Fibroblast of skin of scalp (primary cell): ENCODE measurements at regions not wholly inside any gene's neighbourhood (a gene's known extent, or its start where the extent isn't known, plus 50 kb on each side); places are given as distances from the start of the nearest gene placed in this dataset.
"Not testable (repeated sequence)": the region's sequence is repeated elsewhere in the genome, so short reads cannot be mapped to it uniquely, and the experiment has no call there.

ENCODE experiments used
- DNase-seq: peaks from one replicate; pipeline ENCODE4 v3.0.0-alpha.2; 2013

DNA sequence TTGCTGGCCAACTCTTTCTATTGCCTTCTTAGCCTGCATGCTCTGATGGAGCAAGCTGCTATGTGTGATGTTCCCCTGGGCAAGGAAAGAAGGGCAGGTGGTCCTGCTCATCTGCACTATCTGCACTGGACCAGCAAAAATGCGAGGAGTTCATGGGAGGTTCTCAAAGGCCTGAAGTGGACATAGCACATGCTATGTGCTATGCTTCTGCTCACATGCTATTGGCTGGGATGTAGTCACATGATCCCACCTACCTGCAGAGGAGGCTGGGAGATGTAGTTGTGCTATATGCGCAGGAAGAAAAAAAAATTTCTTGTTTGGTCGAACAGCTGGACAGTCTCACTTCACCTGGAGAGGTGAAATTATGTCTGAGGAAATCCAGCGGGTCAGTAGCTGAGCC, 587.7 kb downstream of the MATN1 start:
- no peak for DNase-seq

DNA sequence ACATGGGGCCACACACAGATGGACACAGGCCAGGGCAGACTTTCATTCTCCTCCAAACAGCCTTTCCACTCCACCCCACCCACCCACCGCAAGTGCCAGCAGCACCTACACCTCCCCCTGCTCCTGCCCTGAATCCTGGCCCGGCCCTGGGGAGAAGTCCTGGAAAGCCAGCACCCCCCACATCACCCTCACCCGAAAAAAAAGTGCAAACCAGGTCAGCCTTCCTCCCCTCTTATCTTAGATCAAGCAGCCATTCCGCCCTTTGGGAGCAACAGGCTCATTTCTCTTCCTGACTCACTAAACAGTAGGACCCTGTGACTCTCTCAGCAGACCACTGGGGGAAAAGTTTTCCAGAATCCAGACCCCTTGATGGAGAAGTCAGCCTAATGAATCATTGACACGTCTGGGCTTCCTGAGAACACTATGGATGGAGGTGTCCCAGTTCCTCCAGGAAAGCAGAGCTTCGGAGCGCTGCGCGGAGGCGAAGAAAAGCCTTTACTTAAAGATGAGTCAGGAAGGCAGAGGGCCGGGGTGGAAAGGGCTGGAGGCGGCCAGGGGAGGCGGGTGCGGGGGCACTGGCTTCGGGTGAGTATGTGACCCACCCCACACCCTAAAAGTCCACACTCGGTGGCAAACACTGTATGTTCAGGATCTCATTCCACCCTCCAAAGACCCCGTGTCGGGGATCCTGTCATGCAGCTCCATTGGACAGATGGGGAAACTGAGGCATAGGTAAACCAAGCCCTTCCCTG, 588.7 kb downstream of the MATN1 start:
- no peak for DNase-seq

DNA sequence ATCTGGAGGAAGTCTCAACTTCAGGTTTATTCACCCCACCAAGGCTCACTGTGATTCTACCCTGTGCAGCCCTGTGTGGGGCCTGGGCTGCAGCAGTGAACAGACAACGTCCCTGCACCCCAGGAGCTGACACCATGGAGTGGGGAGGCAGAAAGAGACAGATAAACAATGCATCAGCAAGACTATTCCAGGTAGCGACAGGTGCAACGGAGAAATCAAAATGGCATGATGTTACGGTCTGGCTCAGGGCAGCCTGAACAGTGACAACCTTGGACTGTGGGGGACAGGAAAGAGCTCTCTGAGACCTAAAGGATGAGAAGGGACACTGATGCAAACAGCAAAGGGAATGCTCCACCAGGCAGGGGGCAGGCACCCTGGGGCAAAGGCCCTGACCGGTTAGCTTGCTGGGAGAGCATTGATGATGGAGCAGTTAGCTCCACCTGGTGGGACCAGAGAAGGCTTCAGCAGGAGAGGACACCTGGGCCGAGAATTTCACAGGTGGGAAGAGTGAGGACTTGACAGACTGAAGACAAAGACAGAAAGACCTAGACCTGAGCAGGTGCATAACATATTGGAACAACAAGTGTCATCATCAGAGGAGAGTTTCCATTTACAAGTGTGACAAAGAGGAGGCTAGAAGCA, 589.9 kb downstream of the MATN1 start:
- no peak for DNase-seq

DNA sequence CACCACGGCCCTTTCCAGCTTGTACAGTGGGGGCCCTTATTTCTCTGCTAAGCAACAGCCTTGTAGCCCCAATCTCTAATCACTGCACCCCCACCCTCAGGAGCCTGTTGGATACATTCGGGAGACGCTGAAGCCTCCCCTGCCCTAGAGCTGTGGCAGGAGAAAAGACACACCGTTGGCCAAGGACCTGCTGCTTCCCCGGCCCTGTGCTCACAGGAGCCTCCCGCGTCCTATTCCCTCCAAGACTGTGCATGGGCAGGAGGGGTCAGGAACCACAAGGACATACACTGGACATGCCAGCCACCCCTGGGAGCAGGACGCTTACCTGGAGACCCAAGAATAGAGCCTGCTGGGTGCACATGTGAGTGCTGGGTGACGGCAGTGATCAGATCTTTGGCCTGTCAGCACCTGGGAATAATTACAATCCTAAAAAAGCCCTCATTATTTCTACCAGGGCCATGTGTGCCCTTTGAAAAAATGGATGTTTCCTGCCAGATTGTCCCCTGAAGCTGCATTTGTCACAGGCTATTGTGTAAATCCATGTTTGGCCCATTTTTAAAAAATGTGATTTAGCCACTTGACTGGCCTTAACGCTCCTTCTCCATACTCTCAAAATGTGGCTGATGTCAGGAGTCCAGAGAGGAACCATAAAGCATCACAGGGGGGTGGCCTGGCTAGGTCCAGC, 590.6 kb downstream of the MATN1 start:
- DNase-seq = no peak

DNA sequence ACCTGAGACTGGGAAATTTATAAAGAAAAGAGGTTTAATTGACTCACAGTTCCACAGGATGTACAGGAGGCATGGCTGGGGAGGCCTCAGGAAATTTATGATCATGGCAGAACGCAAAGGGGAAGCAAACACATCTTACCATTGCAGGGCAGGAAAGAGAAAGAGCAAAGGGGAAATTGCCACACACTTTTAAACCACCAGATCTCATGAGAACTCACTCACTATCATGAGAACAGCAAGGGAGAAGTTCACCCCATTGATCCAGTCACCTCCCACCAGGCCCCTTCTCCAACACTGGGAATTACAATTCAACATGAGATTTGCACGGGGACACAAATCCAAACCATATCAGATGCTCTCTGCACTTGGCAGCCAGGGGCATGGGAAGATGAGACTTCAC, 592.8 kb downstream of the MATN1 start:
- DNase-seq = not testable (repeated sequence)

DNA sequence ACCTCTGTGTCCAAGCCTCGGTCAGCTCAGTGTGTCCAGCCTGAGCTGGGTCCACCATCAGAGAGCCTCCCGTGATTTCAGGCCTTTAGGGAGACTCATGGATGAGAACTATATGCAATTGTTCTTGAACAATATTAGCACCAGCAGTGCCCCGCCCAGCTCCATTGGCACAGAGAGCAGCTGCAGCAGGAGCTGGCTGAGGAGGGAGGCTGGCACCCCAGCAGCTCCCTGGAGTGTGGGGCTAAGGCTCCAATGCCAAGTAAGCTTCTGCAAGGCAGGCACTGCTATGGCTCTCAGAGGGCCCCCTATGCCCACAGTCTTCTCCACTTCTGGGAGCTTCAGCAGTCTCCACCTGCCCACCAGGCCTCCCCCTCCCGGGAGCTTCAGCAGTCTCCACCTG, 593.3 kb downstream of the MATN1 start:
- DNase-seq = no peak

DNA sequence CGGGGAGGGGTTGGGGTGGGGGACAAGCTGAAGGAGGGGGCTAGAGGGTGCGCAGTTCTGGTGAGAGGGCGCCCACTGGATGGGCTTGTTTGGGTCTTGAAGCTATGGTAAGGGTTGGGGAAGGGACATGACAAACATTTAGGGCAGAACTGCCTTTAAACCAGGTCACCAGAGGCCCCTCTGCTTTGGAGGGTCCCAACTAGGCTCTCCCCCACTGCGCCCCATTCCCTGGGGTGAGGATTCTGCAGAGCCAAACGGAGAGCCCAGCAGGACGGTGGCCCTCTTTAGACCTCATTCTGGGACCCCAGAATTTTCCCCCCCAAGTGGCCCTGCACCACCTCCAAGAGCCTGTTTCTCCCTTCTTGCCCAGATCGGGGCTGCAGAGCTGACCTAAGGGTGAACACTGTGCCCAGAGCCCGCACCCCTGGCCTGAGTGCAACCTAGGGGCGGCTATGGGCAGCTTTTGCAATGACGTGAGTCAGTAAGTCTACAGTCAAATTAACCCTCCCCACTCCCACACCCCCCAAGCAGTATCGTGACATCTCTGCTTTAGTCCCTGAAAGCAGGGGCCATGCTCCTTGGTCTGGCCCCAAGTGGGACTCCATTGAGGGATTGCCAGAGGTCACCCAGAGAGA, 593.8 kb downstream of the MATN1 start:
- DNase-seq = no peak

DNA sequence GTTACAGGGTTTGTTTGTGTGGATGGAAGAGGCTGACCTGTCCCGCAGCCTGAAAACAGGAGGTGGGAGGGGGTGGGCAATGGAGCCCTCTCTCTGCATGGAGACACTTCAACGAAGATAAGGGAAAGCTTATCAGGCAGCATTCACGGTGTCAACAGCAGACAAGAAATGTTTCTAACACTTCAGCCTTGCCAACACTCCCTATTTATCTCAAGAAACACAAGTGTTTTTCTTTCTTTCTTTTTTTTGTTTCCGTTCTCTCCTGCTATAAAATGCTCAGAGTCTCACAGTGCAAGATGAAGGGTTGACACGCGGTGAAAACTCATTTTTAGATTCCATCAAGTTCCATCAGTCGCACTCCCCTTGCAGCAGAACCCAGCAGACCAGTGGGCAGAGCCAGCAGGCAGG, 594.4 kb downstream of the MATN1 start:
- DNase-seq = no peak

DNA sequence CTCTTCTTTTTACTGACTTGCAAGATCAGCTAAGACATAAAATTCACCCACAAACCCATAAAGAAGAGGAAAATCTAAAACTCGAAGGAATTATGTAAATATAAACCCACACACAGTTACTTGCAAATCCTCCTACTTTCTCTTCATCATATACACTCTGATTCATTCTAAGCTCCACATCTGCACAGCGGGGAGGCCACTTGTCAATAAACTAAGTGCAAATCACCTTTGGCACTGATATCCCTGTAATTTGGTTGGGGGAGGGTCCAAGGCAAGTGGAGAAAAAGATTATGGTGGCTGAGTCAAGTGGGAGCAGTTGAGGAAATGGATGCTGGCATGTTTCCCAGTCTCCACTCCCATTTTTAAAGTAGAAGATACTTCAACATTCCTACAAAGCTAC, 596.5 kb downstream of the MATN1 start:
- DNase-seq = no peak

DNA sequence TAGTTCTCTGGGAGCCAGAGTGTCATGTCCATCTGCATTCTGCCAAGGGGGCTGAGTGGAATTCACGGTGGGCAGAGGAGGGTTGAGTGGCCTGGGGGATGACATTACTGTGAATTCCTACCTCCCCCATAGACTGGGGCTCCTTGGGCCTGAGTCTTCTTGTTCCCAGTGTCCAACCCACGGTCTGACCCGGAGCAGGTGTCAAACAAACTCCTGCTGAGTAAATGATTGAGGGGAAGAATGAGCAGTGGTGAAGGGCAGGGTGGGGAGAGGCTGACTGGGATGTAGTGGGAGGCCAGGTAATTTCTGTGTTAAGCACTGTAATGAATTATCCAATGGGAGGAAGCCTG, 597.6 kb downstream of the MATN1 start:
- no peak for DNase-seq

DNA sequence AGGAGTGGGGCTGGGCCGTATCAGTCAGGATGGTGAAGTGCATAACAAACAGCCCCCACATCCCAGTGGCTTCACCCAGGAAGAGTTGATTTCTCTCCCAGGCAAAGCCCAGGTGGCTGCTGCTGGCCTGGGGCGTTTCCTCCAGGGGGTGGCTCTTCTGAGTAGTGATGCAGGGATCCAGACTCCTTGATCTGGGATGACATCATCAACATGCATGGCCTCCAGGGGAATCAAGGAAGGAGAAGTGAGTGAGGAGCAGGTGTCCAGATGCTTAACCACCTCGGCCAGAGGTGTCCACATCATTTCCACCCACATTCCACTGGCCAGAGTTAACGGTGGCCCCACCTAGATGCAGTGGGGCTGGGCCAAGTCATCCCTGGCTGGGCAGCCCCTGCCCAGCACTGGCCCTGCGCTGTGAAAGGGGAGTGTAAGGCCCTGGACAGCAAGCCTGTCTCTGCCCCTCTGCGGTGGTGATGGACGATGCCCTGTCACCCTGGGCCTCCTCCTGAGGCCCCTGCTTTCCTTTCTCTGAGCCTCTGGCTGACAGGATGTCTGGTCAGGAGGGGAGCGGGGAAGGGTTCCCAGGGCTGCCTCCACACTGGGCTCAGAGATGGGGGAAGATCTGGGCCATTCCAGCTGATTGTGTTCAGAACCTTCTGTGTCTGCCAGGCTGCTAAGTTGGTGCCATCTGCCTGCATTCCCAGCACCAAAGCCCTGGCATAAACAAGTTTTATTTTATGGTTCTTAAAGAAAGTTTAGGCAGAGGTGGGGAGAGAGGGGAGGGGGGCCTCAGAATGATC, 598.2 kb downstream of the MATN1 start:
- DNase-seq = no peak

DNA sequence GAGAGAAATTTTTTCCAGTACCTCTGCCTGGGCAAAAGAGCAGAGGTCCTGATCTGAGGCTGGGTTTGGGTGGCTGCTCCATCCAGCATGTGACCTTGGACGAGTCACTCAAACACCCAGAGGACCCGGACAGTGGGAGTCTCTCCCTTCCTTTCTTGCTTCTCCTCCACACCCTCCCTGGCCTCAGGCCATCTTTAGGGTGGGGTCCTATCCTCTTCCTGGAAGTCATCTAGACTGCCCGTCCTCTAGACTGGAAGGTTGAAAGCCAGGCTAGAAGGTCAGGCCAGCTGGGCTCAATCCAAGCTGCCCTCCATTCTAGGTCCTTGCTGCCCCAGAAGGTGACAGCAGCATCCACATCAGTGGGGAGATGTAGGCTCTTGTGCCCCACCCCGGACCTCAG, 599.5 kb downstream of the MATN1 start:
- DNase-seq = no peak

DNA sequence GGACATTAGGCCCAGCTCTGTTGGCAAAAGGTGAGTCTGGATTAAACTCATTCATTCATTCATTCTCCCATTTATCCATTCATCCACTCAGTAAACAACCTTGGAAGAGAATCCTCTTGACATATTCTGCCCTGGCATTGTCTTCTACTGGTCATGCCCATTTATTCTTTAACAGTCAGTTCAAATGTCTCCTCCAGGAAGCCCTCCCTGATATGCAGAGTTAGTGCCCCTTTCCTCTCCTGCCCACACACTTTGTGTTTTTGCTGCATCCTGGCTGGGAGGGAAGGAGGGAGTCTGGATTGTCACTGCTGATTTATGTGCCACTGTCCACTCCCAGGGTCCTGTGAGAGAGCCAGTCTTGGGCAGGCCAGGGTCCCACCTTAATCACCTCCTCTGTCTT, 600.3 kb downstream of the MATN1 start:
- DNase-seq = no peak

DNA sequence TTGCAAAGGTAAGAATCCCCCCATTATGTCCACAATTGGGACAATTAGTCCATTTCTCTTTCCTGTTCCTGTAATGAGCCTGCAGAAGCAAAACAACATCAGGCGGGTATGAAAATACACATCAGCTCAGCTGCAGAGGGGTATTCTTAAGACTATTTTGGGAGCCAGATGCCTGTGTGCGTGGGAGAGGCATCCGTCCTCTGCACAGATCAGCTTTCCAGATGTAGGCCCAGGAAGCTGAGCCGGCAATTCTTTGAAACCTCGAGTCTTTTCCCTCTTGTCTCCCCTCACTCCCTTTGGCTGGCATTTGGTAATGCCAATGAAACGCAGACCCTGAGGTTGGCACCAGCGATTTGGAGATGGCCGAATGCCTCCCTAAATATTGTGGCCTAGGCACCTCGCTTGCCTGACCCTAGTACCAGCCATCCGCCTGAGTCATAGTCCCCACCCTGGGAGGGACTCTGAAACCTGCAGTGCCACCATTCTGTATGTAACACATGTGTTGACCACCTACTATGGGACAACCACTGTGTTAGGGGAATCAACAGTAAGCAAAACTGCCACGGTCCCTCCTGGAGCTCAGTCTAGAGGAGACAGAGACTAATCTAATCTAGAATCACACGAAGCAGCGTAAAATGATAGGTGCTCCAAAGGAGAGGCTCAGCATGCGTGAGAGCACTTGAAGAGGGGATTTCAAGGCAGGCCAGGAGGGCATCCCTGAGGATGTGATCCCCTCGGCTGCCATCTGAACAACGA, 603.0 kb downstream of the MATN1 start:
- DNase-seq = no peak

DNA sequence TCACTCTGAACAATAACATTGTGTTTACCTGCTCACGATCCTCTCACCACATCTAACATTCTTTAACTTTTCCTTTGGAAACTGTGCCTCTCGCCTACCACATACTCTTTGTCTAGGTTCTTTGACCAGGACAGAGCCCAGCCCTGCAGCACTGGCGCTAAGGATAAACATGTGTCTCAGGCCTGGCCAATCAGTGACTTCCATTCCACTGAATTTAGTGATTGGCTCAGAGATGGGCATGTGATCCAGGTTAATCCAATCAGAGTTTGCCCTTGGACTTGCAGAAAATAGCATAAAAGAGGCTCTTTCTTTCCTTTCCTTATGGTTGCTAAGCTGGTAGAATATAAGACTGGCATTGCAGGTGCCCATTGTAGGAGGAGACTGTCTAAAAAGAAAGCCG, 605.7 kb downstream of the MATN1 start:
- no peak for DNase-seq

DNA sequence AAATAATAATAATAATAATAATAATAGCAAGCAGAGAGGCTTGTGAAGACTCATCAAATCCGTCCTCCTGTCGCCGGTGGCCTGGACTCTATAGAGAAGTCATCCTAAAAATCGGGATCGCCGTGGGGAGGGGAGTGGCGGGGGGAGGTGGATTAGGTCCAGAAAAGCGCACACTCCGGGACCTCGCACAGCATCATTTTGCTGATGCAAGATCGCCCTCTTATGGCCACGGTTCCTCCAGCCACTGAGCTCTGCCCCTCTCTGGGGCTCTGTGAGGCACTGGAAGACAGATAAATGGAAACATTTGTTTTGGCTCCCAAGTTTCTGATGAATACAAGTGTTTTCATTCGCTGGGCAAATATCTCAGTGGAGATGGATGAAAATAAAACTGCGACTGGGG, 612.0 kb downstream of the MATN1 start:
- peak; percentile 53 for DNase-seq

DNA sequence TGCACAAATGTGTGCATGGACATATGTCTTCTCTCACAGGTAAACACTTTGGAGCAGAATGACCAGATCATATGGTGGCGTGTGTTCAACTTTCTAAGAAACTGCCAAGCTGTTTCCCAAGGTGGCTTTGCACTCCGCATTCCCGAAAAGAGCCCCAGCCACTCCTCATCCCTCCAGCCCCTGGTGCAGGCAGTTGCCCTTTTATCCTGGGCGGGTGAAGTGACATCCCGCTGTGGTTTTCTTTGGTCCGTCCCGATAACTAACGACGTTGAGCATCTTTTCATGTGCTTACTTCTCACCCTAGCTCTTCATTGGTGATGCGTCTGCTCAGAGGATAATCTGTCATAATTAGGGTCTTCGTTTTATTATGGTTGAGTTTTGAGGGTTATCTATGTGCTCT, 612.5 kb downstream of the MATN1 start:
- DNase-seq = no peak

DNA sequence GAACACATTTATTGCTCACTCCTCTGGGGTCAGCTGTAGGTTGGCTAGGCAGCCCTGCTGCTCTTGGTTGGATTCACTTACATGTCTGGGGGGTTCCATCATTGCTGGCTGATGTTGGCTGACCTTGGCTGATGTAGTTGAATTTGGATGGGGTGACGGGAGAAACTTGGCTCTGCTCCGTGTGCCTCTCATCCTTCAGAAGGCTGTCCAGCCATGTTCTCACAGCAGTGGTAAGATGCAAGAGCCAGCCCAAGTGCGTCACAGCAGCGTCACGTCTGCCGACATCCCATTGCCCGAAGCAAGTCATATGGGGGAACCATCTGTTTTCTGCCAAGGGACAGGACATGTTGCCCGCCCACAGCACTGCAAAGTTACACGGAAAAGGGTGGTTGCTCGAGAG, 613.5 kb downstream of the MATN1 start:
- peak; percentile 3 for DNase-seq

DNA sequence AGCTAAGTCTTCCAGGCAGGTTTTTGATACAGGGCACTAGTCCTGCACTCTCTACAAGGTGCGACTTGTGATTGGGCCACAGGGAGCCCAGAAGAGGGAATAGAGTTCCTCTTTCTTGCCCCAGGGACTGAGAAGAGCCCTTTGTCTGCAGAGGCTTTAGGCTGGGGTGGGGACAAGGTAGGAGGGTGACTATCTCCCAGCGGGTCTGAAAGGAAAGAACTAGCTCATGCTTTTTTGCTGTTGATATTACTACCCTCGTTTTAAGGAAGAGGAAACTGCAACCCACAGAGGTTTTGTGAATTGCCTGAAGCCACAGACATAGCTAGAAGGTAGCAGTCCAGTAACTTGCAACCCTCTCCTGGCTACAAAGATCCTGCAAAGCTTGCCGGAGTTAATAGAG, 615.2 kb downstream of the MATN1 start:
- no peak for DNase-seq

DNA sequence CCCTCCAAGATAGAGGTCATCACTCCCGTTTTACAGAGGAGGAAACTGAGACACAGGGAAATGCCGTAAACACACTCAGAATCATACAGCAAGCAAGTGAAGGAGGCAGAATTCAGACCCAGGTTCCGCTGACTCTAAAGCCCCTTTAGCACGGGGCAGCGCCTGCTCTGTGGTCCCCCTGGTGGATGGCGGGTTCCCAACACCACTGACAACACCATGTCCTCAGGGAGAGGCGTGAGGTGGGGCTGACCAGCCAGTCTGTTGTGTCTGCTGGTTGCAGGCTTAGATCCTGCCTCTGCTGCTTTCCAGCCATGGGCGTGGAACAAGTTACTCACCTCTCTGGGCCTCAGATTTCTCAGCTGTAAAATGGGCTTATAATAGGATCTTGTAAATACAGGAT, 617.3 kb downstream of the MATN1 start:
- peak; percentile 38 for DNase-seq

DNA sequence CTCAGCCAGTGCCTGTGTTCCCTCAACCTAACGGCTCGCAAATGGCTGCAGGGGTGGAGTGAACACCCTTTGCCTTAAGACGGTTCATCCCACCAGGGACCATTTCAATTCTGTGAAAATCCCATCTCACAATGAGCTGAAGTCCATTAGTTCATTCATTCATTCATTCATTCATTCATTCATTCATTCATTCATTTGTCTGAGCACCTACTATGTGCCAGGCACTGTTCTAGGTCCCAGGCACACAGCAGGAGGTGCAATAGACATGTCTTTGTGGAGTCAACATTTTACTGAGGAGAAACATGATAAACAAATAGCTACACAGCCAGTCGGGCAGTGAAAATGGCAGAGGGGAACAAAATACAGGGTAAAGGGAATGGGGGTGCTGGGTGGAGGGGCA, 618.8 kb downstream of the MATN1 start:
- no peak for DNase-seq
